ENCODE measurements at regions not wholly inside any gene's neighbourhood (a gene's known extent, or its start where the extent isn't known, plus 50 kb on each side); places are given as distances from the start of the nearest gene placed in this dataset.

- TF ChIP-seq, protein P1, sequence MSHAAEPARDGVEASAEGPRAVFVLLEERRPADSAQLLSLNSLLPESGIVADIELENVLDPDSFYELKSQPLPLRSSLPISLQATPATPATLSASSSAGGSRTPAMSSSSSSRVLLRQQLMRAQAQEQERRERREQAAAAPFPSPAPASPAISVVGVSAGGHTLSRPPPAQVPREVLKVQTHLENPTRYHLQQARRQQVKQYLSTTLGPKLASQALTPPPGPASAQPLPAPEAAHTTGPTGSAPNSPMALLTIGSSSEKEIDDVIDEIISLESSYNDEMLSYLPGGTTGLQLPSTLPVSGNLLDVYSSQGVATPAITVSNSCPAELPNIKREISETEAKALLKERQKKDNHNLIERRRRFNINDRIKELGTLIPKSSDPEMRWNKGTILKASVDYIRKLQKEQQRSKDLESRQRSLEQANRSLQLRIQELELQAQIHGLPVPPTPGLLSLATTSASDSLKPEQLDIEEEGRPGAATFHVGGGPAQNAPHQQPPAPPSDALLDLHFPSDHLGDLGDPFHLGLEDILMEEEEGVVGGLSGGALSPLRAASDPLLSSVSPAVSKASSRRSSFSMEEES (CRISPR knock-in tag; IDR thresholded peaks at IDR 0.05) = no peak
- TF ChIP-seq SIRT6 (IDR thresholded peaks at IDR 0.05; ENCODE audit: low read depth, low read length) = no peak
- no peak for TF ChIP-seq THAP12 (CRISPR knock-in tag; IDR thresholded peaks at IDR 0.05)
- no peak for TF ChIP-seq CSDE1 (IDR thresholded peaks at IDR 0.05)
- no peak for TF ChIP-seq HOXB6 (CRISPR knock-in tag; IDR thresholded peaks at IDR 0.05; ENCODE audit: borderline replicate concordance)
- TF ChIP-seq, protein P2, sequence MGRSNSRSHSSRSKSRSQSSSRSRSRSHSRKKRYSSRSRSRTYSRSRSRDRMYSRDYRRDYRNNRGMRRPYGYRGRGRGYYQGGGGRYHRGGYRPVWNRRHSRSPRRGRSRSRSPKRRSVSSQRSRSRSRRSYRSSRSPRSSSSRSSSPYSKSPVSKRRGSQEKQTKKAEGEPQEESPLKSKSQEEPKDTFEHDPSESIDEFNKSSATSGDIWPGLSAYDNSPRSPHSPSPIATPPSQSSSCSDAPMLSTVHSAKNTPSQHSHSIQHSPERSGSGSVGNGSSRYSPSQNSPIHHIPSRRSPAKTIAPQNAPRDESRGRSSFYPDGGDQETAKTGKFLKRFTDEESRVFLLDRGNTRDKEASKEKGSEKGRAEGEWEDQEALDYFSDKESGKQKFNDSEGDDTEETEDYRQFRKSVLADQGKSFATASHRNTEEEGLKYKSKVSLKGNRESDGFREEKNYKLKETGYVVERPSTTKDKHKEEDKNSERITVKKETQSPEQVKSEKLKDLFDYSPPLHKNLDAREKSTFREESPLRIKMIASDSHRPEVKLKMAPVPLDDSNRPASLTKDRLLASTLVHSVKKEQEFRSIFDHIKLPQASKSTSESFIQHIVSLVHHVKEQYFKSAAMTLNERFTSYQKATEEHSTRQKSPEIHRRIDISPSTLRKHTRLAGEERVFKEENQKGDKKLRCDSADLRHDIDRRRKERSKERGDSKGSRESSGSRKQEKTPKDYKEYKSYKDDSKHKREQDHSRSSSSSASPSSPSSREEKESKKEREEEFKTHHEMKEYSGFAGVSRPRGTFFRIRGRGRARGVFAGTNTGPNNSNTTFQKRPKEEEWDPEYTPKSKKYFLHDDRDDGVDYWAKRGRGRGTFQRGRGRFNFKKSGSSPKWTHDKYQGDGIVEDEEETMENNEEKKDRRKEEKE (IDR thresholded peaks at IDR 0.05; ENCODE audit: borderline replicate concordance in 1 of 2, control insufficient read depth in 1 of 2, low read depth in 2 of 2, low read length in 1 of 2) = no peak
- TF ChIP-seq CUX1 (CRISPR knock-in tag; IDR thresholded peaks at IDR 0.05) = no peak
Measured at GRCh38 chr3:125654526-125654925, 59.2 kb upstream of the OSBPL11 start (continued).

Data from K562 (cell line).